Mammary epithelial cell (primary cell): ENCODE measurements at regions not wholly inside any gene's neighbourhood (a gene's known extent, or its start where the extent isn't known, plus 50 kb on each side); places are given as distances from the start of the nearest gene placed in this dataset.

Experiments
- CTCF ChIP-seq, 2 donors: IDR thresholded peaks in 1 of 2; conservative IDR thresholded peaks in 1 of 2; 2 replicates each; pipeline ENCODE4 v1.5.1; 2011 to 2012; ENCODE audit warnings: inconsistent platforms in 2 of 2, low read length in 2 of 2, mild to moderate bottlenecking in 2 of 2, control low read depth in 1 of 2, low read depth in 1 of 2; ENCODE audit not compliant: insufficient read depth in 1 of 2; ENCODE audit errors: extremely low read depth in 1 of 2
- EZH2 ChIP-seq: IDR thresholded peaks from 2 replicates; pipeline ENCODE4 v1.6.1; 2012; ENCODE audit warnings: low read length, inconsistent platforms, borderline replicate concordance

- no peak for TF ChIP-seq CTCF (conservative IDR thresholded peaks at IDR 0.05 in 1 of 2, IDR thresholded peaks at IDR 0.05 in 1 of 2; ENCODE audit: extremely low read depth in 1 of 2, insufficient read depth in 1 of 2, low read depth in 1 of 2, low read length in 2 of 2)
- no peak for TF ChIP-seq EZH2
Measured at GRCh38 chr2:139631966-139632365, 851.8 kb upstream of the NXPH2 start.
